ENCODE measurements at regions not wholly inside any gene's neighbourhood (a gene's known extent, or its start where the extent isn't known, plus 50 kb on each side); places are given as distances from the start of the nearest gene placed in this dataset.

GRCh38 chr6:126531840-126532239 is 191.9 kb downstream of the CENPW start:
- no peak for TF ChIP-seq CTCF (conservative IDR thresholded peaks at IDR 0.05; ENCODE audit: low read depth, low read length)
- no peak for TF ChIP-seq POLR2A (IDR thresholded peaks at IDR 0.05; ENCODE audit: low read depth, low read length)
- no peak for TF ChIP-seq RCOR1 (IDR thresholded peaks at IDR 0.05; ENCODE audit: insufficient replicate concordance, low read length)
